ENCODE measurements at regions not wholly inside any gene's neighbourhood (a gene's known extent, or its start where the extent isn't known, plus 50 kb on each side); places are given as distances from the start of the nearest gene placed in this dataset.

GRCh38 chr4:57287687-57288604 is 177.8 kb upstream of the IGFBP7 start:
- TF ChIP-seq POLR2A (IDR thresholded peaks at IDR 0.05; ENCODE audit: low read length) (no peak), GATA1 (IDR thresholded peaks at IDR 0.05; ENCODE audit: low read depth, low read length) (no peak)
